Tibial nerve (tissue), 4 donors: ENCODE measurements at regions not wholly inside any gene's neighbourhood (a gene's known extent, or its start where the extent isn't known, plus 50 kb on each side); places are given as distances from the start of the nearest gene placed in this dataset.
"Not testable (repeated sequence)": the region's sequence is repeated elsewhere in the genome, so short reads cannot be mapped to it uniquely, and the experiment has no call there.

Experiments
- DNase-seq, 2 donors: peaks; one replicate each; pipeline ENCODE4 v3.0.0-alpha.2; 2019; ENCODE audit warnings: low spot score in 2 of 2
- H3K27ac ChIP-seq, 4 donors: fragments of 200-600 bp; sonication (generic) in 3 of 4; one replicate each; pipeline ENCODE4 v1.5.1; 2017 to 2019; ENCODE audit warnings: mild to moderate bottlenecking in 1 of 4
- H3K27me3 ChIP-seq, 2 donors: fragments of 200-600 bp; sonication (generic) in 1 of 2; one replicate each; pipeline versions ENCODE4 v1.5.1 to v1.6.0; 2017 to 2019
- H3K36me3 ChIP-seq, 3 donors: fragments of 200-600 bp; sonication (generic); one replicate each; pipeline ENCODE4 v1.5.1; 2018 to 2019
- H3K4me1 ChIP-seq, 4 donors: fragments of 200-600 bp; sonication (generic) in 3 of 4; one replicate each; pipeline ENCODE4 v1.5.1; 2017 to 2019
- H3K4me3 ChIP-seq, 4 donors: fragments of 200-600 bp; sonication (generic) in 3 of 4; one replicate each; pipeline ENCODE4 v1.5.1; 2017 to 2019; ENCODE audit warnings: mild to moderate bottlenecking in 1 of 4, moderate library complexity in 1 of 4
- H3K9me3 ChIP-seq, 4 donors: fragments of 200-600 bp; sonication (generic) in 3 of 4; one replicate each; pipeline ENCODE4 v1.5.1; 2017 to 2019
- CTCF ChIP-seq, 5 experiments: fragments of 200-600 bp in 3 of 5; fragments of 450-650 bp in 2 of 5; sonication (generic) in 3 of 5; IDR thresholded peaks; one replicate each; pipeline ENCODE4 v1.5.1; 2016 to 2019; ENCODE audit warnings: antibody characterized with exemption in 5 of 5, mild to moderate bottlenecking in 3 of 5, moderate library complexity in 2 of 5
- EP300 ChIP-seq, 2 donors: sonication (generic); formaldehyde crosslinking; IDR thresholded peaks; one replicate each; pipeline ENCODE4 v1.6.1; 2017; ENCODE audit warnings: antibody characterized with exemption in 2 of 2, mild to moderate bottlenecking in 1 of 2
- POLR2A ChIP-seq, 2 donors: fragments of 450-650 bp; IDR thresholded peaks; one replicate each; pipeline ENCODE4 v1.6.1; 2017; ENCODE audit warnings: antibody characterized with exemption in 2 of 2, mild to moderate bottlenecking in 2 of 2, moderate library complexity in 2 of 2
- whole genome bisulfite sequencing, 2 donors: methylation state at CpG; one replicate each; pipeline ENCODE4 v1.1.5; 2018; 5-methylcytosine and 5-hydroxymethylcytosine counted together

- H3K27ac ChIP-seq = no peak overlapping the region
- no peak for DNase-seq
- 25 to 30% methylated on average over 2 of the region's 2 CpGs for WGBS, 2 donors
- no peaks in the 10 kb centered on the region for H3K27me3 ChIP-seq
- no peaks in the 10 kb centered on the region for H3K9me3 ChIP-seq
- TF ChIP-seq CTCF (IDR thresholded peaks at IDR 0.05) (no peak), POLR2A (IDR thresholded peaks at IDR 0.05) (no peak)
- no peak overlapping the region for H3K4me3 ChIP-seq
- no peaks in the 10 kb centered on the region for H3K4me1 ChIP-seq
- H3K36me3 ChIP-seq = no peaks in the 10 kb centered on the region
Measured at GRCh38 chr18:30440351-30440750, 602.2 kb downstream of the DSC3 start.

- TF ChIP-seq CTCF (IDR thresholded peaks at IDR 0.05) (no peak), EP300 (IDR thresholded peaks at IDR 0.05) (no peak), POLR2A (IDR thresholded peaks at IDR 0.05) (no peak)
- no peak overlapping the region for H3K27ac ChIP-seq
- 83 to 85% methylated on average over 2 of the region's 2 CpGs for WGBS, 2 donors
- no peaks in the 10 kb centered on the region for H3K9me3 ChIP-seq
- no peak overlapping the region for H3K4me3 ChIP-seq
- DNase-seq = no peak
- H3K36me3 ChIP-seq = no peaks in the 10 kb centered on the region
- H3K4me1 ChIP-seq = no peaks in the 10 kb centered on the region
- H3K27me3 ChIP-seq = no peaks in the 10 kb centered on the region
Measured at GRCh38 chr18:30439174-30439573, 603.4 kb downstream of the DSC3 start.

- no peaks in the 10 kb centered on the region for H3K27me3 ChIP-seq
- H3K9me3 ChIP-seq = no peaks in the 10 kb centered on the region
- no peaks in the 10 kb centered on the region for H3K4me1 ChIP-seq
- 55 to 60% methylated on average over 2 of the region's 2 CpGs for WGBS, 2 donors
- no peak for DNase-seq
- no peak overlapping the region for H3K4me3 ChIP-seq
- TF ChIP-seq POLR2A (IDR thresholded peaks at IDR 0.05) (no peak), EP300 (IDR thresholded peaks at IDR 0.05) (no peak), CTCF (IDR thresholded peaks at IDR 0.05) (no peak)
- H3K27ac ChIP-seq = no peak overlapping the region
- H3K36me3 ChIP-seq = no peaks in the 10 kb centered on the region
Measured at GRCh38 chr18:30432349-30432748, 610.2 kb downstream of the DSC3 start.

GRCh38 chr18:30419399-30419798, 623.1 kb downstream of the DSC3 start:
- not testable (repeated sequence) for H3K9me3 ChIP-seq, H3K4me1 ChIP-seq, H3K27ac ChIP-seq, DNase-seq, H3K36me3 ChIP-seq, H3K4me3 ChIP-seq, H3K27me3 ChIP-seq
- WGBS, 2 donors = 95 to 96% methylated on average over 11 of the region's 11 CpGs

GRCh38 chr18:30415903-30416302, 626.6 kb downstream of the DSC3 start:
- no peak for DNase-seq
- 53 to 56% methylated on average over 2 of the region's 2 CpGs for WGBS, 2 donors

More at GRCh38 chr18:30415903-30416302, 626.6 kb downstream of the DSC3 start:
- Histone ChIP-seq H3K36me3 (no peaks in the 10 kb centered on the region), H3K4me1 (no peaks in the 10 kb centered on the region), H3K27me3 (no peaks in the 10 kb centered on the region), H3K27ac (no peak overlapping the region), H3K4me3 (no peak overlapping the region), H3K9me3 (no peaks in the 10 kb centered on the region)
- TF ChIP-seq EP300 (IDR thresholded peaks at IDR 0.05) = no peak
- TF ChIP-seq POLR2A (IDR thresholded peaks at IDR 0.05) = no peak
- TF ChIP-seq CTCF (IDR thresholded peaks at IDR 0.05) = no peak
